Non-pigmented ciliary epithelial cell (primary cell): ENCODE measurements at regions not wholly inside any gene's neighbourhood (a gene's known extent, or its start where the extent isn't known, plus 50 kb on each side); places are given as distances from the start of the nearest gene placed in this dataset.
A peak's percentile ranks its signal among the peaks of the same experiment; 100 is the strongest.
"Not testable (repeated sequence)": the region's sequence is repeated elsewhere in the genome, so short reads cannot be mapped to it uniquely, and the experiment has no call there.

Experiments
- DNase-seq: peaks from one replicate; pipeline ENCODE4 v3.0.0-alpha.2; 2010; ENCODE audit warnings: low read depth

DNA sequence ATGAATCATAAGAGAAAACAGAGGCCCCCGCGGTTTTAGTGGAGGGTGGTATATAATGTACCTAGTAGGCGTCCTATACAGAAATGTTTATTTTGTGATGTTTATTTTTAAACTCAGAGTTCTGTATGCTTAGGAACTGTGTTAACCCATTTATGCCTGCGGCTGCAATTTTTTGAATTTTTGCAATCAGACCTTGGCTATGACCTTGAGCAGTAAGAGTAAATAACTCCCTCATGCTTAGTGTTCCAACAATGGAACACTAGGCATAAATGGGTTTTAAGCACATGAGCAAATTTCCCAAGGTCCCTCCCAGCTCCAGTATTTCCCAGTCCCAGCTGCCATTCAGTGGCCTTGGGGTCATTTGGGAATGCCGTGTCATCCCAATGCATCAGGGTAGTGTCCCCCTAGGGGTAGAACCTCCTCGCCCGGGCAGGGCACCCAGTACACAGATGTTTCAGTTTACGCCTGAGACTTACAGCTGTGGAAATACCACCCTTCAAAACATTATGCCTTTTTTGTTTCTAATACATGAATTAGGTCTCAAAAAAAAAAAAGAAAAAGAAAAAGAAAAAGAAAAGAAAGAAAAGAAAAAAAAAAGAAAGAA, 605.8 kb upstream of the CDH11 start:
- DNase-seq = no peak

DNA sequence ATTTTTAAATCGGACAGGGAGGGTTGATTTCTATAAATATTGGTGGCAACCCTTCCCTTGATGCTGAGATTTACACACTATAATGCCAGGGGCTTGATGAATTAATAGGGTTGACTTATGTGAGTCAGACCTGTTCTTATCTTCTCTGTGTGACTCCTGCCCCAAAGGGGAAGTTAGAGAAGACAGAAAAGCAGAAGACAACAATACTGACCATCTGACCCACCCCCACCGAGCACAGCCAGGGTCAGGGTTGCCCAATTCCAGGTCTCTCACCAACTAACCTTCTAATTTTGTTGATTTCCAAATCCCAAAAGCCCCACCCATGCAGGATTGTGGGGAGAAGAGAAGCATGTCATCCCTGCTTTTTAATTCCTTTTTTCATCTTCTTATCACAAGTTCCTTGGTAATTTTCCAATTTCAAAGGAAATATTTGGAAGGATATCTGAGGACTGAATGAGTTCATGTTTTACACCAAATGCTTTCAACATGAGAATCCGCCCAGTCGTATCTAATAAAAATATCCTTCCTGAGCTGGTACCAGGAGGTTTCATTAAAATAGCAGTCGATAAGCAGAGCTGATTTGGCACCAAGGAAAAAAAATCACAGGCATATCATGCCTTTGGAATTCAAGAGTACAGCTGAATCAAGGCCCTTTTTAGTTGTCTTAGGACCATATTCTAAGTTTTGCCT, 603.4 kb upstream of the CDH11 start:
- DNase-seq = peak; percentile 69

- no peak for DNase-seq
Measured at GRCh38 chr16:65722429-65722828, 600.6 kb upstream of the CDH11 start.

GRCh38 chr16:65717846-65718245, 596.0 kb upstream of the CDH11 start:
- DNase-seq = no peak

GRCh38 chr16:65716737-65717700, 595.2 kb upstream of the CDH11 start:
- DNase-seq = no peak

- DNase-seq = no peak
Measured at GRCh38 chr16:65713181-65713808, 591.4 kb upstream of the CDH11 start.

DNA sequence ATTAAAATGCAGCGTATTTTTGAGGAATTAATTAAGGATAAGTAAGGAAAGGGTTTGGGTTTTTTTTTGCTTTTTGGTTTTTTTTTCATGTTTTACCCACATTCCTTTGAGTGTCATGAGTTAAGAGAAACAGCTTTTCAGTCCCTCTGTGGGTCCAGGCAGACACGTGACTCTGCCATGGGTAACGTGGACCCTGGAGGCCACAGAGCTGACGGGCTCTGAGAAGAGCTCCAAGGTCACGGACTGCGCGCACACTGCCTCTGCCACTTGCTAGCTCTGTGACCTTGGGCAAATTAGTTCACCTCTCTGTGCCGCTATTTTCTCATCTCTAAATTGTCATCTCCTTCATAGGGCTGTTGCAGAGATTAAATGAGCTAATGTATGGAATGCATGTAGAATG, 588.2 kb upstream of the CDH11 start:
- no peak for DNase-seq

DNA sequence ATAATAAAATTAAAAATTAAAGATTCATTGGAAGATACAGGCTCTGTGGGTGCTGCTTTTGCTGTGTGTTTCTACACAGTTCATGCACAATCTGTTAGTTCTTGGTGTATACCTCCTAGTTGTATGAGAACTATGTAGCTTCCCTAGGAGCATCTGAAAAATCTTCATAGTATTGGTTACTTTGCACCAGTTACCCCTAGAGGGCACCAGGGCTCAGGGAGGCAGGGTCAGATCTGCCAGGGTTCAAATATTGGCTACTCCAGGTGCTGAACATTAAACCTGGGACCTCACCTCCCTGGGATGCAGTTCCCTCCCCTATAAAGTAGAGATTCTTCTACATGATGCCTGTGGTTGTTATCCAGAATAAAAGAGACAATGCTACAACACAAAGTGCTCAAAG, 583.0 kb upstream of the CDH11 start:
- no peak for DNase-seq

DNA sequence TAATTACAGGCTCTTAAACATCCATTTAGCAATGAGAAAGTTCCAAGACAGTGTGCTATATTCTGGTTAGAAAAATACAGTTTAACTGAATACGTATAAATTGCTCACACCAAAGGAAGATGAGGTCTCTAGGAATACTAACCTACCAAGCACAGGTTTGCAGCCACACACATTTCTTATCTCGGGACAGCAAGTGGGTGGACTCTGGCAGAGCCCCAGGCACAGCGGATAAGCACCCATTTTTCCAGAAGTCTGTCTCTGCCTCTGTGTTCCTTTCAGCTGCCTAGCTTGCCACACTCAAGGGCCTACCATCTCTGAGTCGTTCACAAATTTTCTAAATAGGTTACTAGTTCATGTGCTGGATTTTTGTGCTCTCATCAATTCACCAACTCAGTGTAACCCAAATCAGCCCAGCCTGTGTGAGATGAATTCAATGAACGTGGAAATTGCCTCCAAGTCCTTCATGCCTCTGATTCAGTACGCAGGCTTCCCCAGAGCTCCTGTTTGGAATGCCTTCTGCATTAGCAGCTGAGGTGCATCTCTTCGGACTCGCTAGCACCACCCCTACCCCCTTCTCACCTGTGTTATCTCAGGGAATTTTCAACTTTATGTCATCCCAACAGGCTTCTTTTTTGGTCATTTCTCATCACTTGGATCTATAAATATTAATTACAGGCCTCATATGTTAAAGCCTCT, 581.0 kb upstream of the CDH11 start:
- DNase-seq = no peak

DNA sequence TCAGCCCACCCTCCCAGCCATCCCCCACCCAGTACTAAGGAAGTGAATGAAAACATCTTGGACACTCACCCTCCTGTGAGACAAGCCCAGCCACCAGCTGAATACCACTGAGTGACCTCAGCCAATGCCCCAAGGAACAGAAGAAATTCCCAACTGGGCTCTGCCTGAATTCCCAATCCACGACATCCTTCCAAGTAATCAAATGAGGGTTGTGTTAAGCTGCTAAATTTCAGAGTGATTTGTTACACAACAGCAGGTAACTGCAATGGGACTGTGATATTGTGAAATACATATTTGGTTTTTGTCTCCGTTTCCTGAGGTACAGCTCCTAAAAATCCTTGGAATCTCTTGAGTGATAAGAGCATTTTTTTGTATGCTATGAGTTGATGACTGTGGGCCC, 578.7 kb upstream of the CDH11 start:
- DNase-seq = no peak

DNA sequence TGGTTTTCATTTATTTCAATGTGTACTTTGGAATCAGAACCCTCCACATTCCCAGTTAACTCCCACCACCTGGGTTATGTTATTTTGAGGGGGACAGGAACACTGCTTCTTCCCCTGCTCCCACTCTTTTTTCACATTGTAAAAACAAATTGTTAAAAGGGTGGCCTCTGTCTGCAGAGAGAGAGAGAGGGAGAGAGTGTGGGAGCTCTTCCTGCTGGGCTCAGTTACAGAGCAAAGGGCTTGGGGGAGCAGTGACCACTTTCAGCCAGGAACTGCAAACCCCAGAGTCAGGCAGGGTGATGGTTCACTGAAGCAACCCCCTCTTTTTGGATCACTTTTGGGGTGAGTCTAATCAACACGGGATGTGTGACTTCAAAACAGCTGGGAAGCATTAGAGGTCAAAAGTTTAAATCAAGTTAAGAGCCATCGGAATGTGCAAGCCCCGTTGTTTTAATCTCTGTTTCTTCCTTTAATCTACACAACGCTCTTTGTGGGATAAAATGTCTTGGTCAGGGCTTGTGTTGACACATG, 577.0 kb upstream of the CDH11 start:
- DNase-seq = peak; percentile 78

- no peak for DNase-seq
Measured at GRCh38 chr16:65697521-65697920, 575.7 kb upstream of the CDH11 start.

DNA sequence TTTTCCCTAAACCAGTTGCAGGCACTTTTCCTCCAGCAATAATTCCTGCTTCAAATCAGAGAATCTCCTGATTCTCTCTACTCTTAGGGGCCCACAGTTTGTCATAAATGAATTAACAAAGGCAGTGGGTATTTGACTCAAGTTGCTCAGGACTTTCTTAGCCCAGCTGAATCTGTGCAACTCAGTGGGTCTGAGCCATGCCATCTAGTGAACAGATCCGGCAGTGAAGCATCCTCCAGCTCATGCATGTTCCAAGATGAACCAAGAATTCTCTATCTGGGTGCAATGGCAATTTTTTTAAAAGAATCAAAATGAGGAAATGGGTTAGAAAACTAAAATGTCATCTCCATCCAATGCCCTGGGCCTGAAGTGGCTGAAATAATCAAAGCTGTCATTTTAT, 575.2 kb upstream of the CDH11 start:
- no peak for DNase-seq

- DNase-seq = not testable (repeated sequence)
Measured at GRCh38 chr16:65691846-65692245, 570.0 kb upstream of the CDH11 start.

- DNase-seq = no peak
Measured at GRCh38 chr16:65689726-65690125, 567.9 kb upstream of the CDH11 start.

DNA sequence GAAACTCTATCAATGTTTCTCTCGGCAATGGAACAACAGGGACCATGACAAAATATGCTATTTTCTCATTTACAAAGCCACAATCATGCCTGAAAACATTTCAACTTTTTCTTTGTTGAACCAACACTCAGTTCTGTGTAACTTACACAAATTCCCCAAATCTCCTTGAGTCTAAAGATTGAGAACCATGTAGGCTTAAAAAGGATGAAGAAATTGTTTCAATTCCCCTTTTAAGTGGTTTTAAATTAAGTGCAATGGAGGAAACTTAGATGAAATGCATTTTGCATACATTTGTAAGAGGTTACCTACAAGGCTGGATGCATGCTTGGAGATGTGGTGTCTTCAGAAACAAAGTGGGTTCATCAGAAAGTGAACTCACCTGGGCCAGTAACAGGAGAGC, 566.4 kb upstream of the CDH11 start:
- DNase-seq = no peak

- DNase-seq = no peak
Measured at GRCh38 chr16:65684230-65684629, 562.4 kb upstream of the CDH11 start.

GRCh38 chr16:65681406-65681805, 559.5 kb upstream of the CDH11 start:
- no peak for DNase-seq

DNA sequence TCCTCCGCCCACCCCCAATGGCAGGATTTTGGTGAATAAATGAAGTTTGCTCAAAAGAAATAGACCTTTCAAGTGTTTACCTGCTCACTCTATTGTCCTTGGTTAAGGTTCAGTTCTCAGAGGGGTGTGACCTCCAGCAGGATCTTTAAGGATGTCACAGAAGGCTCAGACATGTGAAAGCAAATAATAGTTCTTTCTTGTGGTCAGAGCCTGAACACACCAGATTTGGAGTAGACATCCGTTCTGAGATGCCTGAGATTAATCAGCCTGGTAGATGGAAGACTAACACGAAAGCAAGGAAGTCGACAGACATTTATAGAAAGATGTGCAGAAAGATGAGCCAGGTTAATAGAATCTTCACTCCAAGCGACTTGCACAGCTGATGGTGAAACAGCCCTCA, 557.9 kb upstream of the CDH11 start:
- DNase-seq = no peak

DNA sequence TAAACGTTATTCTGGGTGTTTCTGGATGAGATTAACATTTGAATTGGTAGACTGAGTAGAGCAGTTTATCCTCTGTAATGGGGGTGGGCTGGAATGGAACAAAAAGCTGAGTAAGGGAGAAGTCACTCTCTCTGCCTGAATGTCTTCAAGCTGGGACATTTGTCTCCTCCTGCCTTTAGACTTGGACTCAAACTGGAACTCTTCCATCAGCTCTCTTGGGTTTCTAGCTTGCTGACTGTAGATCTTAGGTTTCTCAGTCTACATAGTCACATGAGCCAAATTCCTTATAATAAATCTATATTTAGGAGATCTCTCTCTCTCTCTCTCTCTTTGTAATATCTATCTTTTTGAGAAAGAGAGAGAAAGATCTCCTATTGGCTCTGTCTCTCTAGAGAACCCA, 553.3 kb upstream of the CDH11 start:
- DNase-seq = no peak

DNA sequence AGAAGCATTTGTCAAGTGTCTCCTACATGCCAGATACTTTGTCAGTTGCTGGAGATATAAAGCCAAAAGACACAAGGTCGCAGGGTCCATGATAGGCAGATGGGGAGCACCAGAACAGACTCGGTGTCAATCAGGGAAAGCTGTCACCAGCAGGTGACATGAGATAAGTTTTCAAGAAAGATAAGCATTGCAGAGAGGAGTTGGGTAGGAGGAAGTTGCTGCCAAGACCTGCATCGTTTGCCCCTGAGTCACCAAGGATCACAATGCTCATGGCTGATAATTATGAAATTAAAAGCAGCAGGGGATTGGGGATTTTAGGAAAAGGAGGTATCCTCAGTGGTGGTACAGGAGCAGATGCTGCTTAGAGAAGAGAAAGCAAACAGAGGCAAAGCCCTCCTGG, 551.1 kb upstream of the CDH11 start:
- DNase-seq = no peak

DNA sequence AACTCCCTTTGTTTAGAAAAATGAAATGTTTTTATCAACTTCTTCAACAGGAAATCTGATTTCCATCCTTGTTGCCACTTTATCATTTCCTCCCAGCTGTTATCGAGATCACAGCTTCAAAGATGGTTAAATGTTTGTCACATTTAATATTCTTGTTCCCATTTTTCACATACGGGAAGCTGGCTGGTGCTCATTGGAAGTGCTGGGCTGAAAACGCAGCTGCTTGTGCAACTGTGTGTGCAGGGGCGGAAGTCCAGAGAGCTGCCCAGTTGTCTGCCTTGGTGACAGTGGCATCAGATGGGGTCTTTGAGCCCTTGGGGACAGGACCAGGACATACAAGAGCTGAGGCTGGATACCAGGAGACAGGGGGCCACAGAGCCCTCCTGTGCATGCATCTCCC, 549.2 kb upstream of the CDH11 start:
- no peak for DNase-seq
